Astrocyte of the cerebellum (primary cell): ENCODE measurements at regions not wholly inside any gene's neighbourhood (a gene's known extent, or its start where the extent isn't known, plus 50 kb on each side); places are given as distances from the start of the nearest gene placed in this dataset.

Experiments used
- DNase-seq: peaks from one replicate; pipeline ENCODE4 v3.0.0-alpha.2; 2011; ENCODE audit warnings: low read depth
- H3K4me3 ChIP-seq: 2 replicates; pipeline ENCODE4 v1.5.1; 2011; ENCODE audit warnings: mild to moderate bottlenecking, low read depth, low read length, moderate library complexity
- CTCF ChIP-seq: IDR thresholded peaks from 2 replicates; pipeline ENCODE4 v1.5.1; 2012; ENCODE audit warnings: low read length, low read depth, moderate library complexity, mild to moderate bottlenecking; ENCODE audit errors: missing control alignments
- in situ Hi-C: cut with HindIII; loops from 2 replicates; pipeline ENCODE4 v1.10.0; 2017; ENCODE audit warnings: low sequenced_read_pairs

GRCh38 chr19:28636016-28636629 is 576.8 kb downstream of the UQCRFS1 start:
- TF ChIP-seq CTCF, result no peak
- H3K4me3 ChIP-seq, result no peak overlapping the region
- no peak for DNase-seq
- in situ Hi-C loops, result no loop called here

- no peak for TF ChIP-seq CTCF
- H3K4me3 ChIP-seq, result no peak overlapping the region
- in situ Hi-C loops, result no loop called here
- no peak for DNase-seq
These were observed 578.1 kb downstream of the UQCRFS1 start for GRCh38 chr19:28634837-28635236.

GRCh38 chr19:28634019-28634328 is 579.0 kb downstream of the UQCRFS1 start:
- no peak for DNase-seq
- H3K4me3 ChIP-seq, result no peak overlapping the region
- in situ Hi-C loops, result no loop called here
- no peak for TF ChIP-seq CTCF

GRCh38 chr19:28633319-28634018 is 579.5 kb downstream of the UQCRFS1 start:
- H3K4me3 ChIP-seq, result no peak overlapping the region
- peak; percentile 97 for TF ChIP-seq CTCF
- peak; percentile 47 for DNase-seq
- in situ Hi-C loops, result no loop called here

- in situ Hi-C loops, result no loop called here
- DNase-seq, result no peak
- TF ChIP-seq CTCF, result no peak
- H3K4me3 ChIP-seq, result no peak overlapping the region
These were observed 580.4 kb downstream of the UQCRFS1 start for GRCh38 chr19:28632371-28633080.

- no peak for TF ChIP-seq CTCF
- in situ Hi-C loops, result no loop called here
- no peak for DNase-seq
These were observed 581.0 kb downstream of the UQCRFS1 start for GRCh38 chr19:28631961-28632360.

More at GRCh38 chr19:28631961-28632360, 581.0 kb downstream of the UQCRFS1 start:
- no peak overlapping the region for H3K4me3 ChIP-seq
